AG09319 (cell line): ENCODE measurements at regions not wholly inside any gene's neighbourhood (a gene's known extent, or its start where the extent isn't known, plus 50 kb on each side); places are given as distances from the start of the nearest gene placed in this dataset.
"Not testable (repeated sequence)": the region's sequence is repeated elsewhere in the genome, so short reads cannot be mapped to it uniquely, and the experiment has no call there.

Experiments
- DNase-seq: peaks from one replicate; pipeline ENCODE4 v3.0.0-alpha.2; 2010; ENCODE audit warnings: low read depth; ENCODE audit errors: extremely low read depth
- TF ChIP-seq, protein P1 (sequence below): IDR thresholded peaks from 2 replicates; pipeline ENCODE4 v1.5.1; 2011; ENCODE audit warnings: low read depth, mild to moderate bottlenecking, inconsistent platforms, low read length, moderate library complexity

DNA sequence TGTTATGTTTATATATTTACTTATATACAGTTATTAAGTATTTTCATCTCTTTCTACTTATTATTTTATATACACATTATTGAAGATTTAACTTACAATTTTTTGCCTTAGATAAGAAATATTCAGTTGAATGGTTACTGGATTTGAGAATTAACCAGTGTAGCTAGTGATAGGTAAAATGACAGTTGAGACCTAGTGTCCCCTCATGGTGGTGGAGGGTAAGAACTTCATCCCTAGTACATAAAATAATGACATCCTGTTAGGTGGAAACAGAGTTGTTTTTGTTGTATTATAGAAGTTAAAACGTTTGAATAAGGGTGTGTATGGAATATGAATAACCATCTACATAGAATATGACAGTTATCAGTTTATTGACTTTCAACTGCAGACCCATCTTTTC, 1152.4 kb upstream of the ALCAM start:
- TF ChIP-seq, protein P1, sequence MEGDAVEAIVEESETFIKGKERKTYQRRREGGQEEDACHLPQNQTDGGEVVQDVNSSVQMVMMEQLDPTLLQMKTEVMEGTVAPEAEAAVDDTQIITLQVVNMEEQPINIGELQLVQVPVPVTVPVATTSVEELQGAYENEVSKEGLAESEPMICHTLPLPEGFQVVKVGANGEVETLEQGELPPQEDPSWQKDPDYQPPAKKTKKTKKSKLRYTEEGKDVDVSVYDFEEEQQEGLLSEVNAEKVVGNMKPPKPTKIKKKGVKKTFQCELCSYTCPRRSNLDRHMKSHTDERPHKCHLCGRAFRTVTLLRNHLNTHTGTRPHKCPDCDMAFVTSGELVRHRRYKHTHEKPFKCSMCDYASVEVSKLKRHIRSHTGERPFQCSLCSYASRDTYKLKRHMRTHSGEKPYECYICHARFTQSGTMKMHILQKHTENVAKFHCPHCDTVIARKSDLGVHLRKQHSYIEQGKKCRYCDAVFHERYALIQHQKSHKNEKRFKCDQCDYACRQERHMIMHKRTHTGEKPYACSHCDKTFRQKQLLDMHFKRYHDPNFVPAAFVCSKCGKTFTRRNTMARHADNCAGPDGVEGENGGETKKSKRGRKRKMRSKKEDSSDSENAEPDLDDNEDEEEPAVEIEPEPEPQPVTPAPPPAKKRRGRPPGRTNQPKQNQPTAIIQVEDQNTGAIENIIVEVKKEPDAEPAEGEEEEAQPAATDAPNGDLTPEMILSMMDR: no peak

DNA sequence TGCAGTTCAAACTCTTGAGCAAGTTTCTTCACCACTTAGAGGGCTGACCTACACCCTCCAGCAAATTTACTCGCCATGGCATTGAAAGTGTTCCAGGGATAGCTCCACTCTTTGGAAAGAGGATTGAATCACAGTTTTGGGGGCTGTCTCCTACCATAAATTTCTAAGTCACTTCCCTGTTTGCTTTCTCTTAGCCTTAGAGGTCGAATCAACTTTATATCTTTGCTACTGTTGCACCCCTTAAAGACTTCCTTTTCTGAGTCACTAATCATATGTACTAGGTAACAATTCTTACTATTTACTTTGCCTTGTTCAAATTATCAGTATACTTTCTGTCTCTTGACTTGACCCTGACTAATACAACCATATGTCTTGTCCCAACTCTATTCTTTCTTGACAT, 1151.8 kb upstream of the ALCAM start:
- no peak for DNase-seq
- TF ChIP-seq, protein P1: no peak

More for the DNA sequence above, 1152.4 kb upstream of the ALCAM start:
- no peak for DNase-seq

DNA sequence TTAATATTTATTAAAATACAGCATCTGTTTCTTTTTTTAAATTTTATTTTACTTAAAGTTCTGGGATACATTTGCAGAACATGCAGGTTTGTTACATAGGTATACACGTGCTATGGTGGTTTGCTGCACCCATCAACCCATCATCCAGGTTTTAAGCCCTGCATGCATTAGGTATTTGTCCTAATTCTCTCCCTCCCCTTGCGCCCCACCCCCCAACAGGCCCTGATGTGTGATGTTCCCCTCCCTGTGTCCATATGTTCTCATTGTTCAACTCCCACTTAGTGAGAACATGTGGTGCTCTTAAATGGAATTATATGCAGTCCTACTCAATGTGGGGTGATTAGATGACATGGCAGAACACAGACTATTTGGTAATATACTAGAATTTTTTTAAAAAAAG, 1147.7 kb upstream of the ALCAM start:
- DNase-seq: not testable (repeated sequence)

DNA sequence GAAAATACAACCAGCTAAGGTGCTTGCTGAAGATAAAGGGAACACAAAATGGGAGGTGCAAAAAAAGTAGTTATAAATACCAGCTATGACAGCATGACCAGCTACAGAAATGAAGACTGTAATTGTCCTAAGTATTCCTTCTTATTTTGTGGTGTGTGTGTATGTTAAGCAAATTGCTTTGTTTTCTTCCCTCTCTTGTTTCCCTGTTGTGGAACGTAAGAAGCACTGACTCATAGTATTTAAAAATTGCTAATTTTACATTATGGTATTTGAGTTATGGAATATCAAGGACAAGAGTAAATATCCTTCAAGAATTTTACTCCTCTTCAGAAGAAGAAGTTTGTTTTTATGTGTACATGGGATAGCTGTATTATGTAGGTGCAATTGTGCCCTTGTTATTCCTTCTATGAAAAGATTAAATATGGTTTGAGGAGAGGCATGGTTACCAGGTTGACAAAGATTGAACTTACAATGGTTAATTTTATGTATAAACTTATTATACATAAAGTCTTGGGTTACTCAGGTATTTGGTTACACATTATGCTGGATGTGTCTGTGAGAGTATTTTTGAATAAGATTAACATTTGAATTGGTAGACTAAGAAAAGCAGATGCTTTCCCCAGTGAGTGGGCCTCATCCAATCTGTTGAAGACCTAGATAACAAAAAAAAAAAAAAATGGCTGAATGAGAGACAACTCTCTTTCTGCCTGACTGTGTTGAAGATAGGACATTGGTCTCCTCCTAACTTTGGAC, 1132.1 kb upstream of the ALCAM start:
- TF ChIP-seq, protein P1: no peak
- DNase-seq: no peak

DNA sequence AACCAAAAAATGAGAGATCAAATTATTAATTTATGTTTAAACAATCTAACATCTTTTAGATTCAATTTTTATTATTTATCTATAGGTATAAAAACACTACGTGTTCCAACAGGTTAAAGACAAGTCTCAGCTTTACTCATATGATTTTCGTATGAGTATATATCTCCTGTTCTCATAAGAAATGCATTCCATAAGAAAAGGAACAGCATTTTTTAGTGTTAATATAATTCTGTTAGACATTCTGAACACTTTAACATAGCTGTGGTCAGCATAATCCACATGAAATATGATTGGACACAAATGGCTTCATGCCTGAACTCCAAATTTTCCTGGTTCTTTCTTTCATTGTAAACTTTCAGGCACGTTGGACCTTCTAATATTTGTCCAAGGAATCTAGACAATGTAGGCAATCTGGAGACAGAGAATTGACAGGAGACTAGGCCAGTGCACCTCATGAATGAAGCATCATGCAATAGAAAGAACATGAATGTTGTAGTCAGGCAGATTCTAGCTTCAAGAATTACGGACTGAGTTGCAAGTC, 1122.0 kb upstream of the ALCAM start:
- DNase-seq: no peak
- TF ChIP-seq, protein P1: no peak

DNA sequence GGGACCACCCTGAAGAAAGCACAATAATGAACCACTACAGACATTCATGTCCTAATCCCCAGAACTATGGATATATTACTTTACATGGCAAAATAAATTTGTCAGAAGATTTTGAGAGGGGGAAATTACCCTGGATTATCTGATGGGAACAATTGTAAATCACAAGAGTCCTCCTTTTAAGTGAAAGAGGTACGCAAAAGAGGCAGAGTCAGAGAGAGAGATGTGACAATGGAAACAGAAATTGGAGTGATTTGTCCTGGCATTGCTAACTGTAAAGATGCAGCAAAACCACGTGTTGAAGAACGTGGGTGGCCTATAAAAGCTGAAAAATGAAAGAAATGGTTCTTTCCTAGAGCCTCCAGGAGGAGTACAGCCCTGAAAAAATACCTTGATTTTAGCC, 1121.4 kb upstream of the ALCAM start:
- TF ChIP-seq, protein P1: no peak
- no peak for DNase-seq

DNA sequence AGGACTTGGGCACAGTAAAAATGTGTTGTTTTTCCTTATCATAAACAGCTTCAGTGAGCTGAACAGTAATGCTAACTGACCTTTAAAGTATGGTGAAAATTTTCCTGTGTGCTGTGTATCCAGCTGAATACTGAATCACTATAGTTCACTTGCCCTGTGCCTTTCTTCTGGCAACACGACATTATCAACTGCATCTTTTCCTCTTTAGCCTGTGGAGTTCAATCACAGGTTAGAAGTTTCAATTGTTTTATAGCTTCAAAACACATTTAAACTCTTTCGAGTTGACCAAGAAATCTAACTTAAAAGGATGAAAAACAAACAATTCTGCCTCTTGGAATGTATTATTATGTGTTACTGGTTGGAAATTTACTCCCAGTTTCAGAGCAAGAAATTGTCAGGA, 1120.7 kb upstream of the ALCAM start:
- TF ChIP-seq, protein P1: no peak

DNA sequence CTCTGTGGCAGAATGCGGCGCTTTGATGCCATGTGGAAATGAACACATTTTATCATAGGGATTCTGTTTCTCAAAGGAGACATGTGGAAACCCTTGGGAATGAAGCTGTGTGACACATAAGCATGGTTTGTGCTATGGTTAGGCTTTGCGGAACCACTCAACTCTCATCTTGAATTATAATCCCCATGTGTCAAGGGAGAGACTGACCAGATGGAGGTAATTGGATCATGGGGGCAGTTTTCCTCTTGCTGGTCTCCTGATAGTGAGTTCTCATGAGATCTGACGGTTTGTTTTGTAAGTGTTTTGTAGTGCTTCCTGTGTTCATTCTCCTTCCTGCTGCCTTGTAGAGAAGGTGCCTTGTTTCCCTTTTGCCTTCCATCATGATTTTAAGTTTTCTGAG, 1109.2 kb upstream of the ALCAM start:
- DNase-seq: no peak
- TF ChIP-seq, protein P1: no peak

More for the DNA sequence above, 1120.7 kb upstream of the ALCAM start:
- no peak for DNase-seq
